ENCODE measurements at regions not wholly inside any gene's neighbourhood (a gene's known extent, or its start where the extent isn't known, plus 50 kb on each side); places are given as distances from the start of the nearest gene placed in this dataset.

DNA sequence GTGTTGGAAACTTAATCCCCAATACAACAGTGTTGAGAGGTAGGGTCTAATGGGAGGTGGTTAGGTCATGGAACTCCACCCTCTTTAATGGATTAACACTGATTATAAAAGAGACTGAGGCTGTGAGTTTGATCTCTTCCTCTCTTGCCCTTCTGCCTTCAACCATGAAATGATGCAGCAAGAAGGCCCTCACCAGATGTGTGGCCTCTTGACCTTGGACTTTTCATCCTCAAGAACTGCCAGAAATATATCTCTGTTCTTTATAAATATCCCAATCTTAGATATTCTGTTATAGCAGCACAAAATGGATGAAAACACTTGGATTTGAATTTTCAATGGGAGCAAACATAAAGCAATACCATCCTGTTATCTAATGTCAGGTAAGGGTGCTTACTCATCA, 67.6 kb downstream of the NMUR2 start:
- no peaks in the 10 kb centered on the region for H3K4me1 ChIP-seq (ENCODE audit: control insufficient read depth, insufficient read depth, low read length)
- no peaks in the 10 kb centered on the region for H3K27me3 Mint-ChIP-seq (ENCODE audit: low read depth in 2 of 2)
- H3K36me3 ChIP-seq (ENCODE audit: control insufficient read depth, insufficient read depth, low read length): no peaks in the 10 kb centered on the region
- no peaks in the 10 kb centered on the region for H3K36me3 Mint-ChIP-seq
- TF ChIP-seq CTCF (IDR thresholded peaks at IDR 0.05): no peak
- H3K9me3 ChIP-seq (ENCODE audit: control insufficient read depth, insufficient read depth, low read length): no peaks in the 10 kb centered on the region
- no peak overlapping the region for H3K27ac ChIP-seq (ENCODE audit: low read length)
- ATAC-seq: no peak
- H3K4me1 Mint-ChIP-seq: no peaks in the 10 kb centered on the region
- H3K27me3 ChIP-seq (ENCODE audit: control insufficient read depth, insufficient read depth, low read length): no peaks in the 10 kb centered on the region
- DNase-seq: no peak
- no peak overlapping the region for H3K4me3 Mint-ChIP-seq
- no peak overlapping the region for H3K4me3 ChIP-seq (ENCODE audit: low read length)
- peaks cover 0 to 2% of the 10 kb centered on the region in 2 donors for H3K9me3 Mint-ChIP-seq
- no peak overlapping the region for H3K27ac Mint-ChIP-seq
- intact Hi-C loops (cut with micrococcal nuclease): no loop called here

DNA sequence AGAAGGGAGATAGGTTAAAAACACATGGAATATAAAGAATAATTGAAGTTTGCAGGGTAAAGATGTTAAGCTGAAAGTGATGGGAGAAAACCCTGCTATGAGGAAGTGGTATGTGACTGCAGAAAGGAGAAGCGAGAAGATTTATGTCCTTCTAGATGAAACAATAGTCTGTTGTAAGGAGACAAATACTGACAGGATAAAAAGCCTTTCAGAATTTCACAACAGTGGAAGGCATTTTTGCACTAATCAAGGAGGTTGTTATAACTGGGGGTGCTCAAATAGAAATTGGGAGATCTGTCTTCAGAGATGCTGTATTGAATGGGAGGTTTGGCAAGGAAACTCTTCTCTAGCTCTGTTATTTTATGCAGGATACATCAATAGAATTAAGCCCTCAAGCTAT, 69.6 kb downstream of the NMUR2 start:
- intact Hi-C loops (cut with micrococcal nuclease): no loop called here
- Histone ChIP-seq H3K4me3 (ENCODE audit: low read length) (no peak overlapping the region), H3K27ac (ENCODE audit: low read length) (no peak overlapping the region), H3K4me1 (ENCODE audit: control insufficient read depth, insufficient read depth, low read length) (no peaks in the 10 kb centered on the region), H3K36me3 (ENCODE audit: control insufficient read depth, insufficient read depth, low read length) (no peaks in the 10 kb centered on the region), H3K27me3 (ENCODE audit: control insufficient read depth, insufficient read depth, low read length) (no peaks in the 10 kb centered on the region), H3K9me3 (ENCODE audit: control insufficient read depth, insufficient read depth, low read length) (no peaks in the 10 kb centered on the region)
- no peaks in the 10 kb centered on the region for H3K27me3 Mint-ChIP-seq (ENCODE audit: low read depth in 2 of 2)
- H3K4me3 Mint-ChIP-seq: no peak overlapping the region
- no peaks in the 10 kb centered on the region for H3K36me3 Mint-ChIP-seq
- peaks cover 0 to 2% of the 10 kb centered on the region in 2 donors for H3K9me3 Mint-ChIP-seq
- no peak overlapping the region for H3K27ac Mint-ChIP-seq
- DNase-seq (no peak), ATAC-seq (no peak)
- H3K4me1 Mint-ChIP-seq: no peaks in the 10 kb centered on the region
- TF ChIP-seq CTCF (IDR thresholded peaks at IDR 0.05): no peak
- WGBS (ENCODE audit: insufficient coverage): 12% methylated on average over 1 of the region's 1 CpG

DNA sequence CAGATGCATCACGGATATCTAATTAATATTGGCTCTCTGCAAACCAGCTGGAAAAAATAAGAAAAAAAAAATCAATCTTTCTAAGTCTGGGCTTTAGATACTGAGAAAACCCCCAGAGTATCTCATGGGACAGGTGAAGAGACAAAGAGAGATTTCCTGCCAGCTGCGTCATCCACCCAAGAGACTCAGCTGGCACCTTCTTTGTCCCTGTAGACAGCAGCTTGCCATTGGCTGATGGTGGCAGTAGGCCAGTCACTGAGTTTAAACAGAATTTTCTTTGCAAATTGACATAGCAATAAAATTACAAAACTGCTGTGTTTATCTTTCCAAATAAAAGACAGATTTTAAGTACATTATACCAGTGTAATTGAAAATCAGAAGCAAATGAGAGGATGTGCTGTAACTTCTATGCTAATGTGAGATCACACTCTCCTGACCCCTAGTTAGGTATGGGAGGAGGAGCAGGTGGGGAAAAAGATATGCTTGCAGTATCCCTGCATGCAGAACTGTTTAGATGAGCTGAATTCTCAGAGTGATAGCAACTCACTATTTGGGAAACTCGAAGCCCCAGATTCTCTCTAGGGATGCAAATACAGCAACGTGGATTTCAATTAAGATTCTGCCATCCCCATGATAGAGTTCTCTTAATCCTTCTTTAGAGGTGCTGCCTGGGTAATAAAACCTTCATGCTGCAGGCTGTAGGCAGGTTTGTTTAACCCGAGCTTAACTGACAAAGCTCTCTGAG, 72.2 kb downstream of the NMUR2 start:
- Mint-ChIP-seq H3K27ac (no peak overlapping the region), H3K9me3 (no peaks in the 10 kb centered on the region), H3K36me3 (no peaks in the 10 kb centered on the region), H3K4me3 (no peak overlapping the region), H3K27me3 (ENCODE audit: low read depth in 2 of 2) (no peaks in the 10 kb centered on the region), H3K4me1 (no peaks in the 10 kb centered on the region)
- Histone ChIP-seq H3K36me3 (ENCODE audit: control insufficient read depth, insufficient read depth, low read length) (no peaks in the 10 kb centered on the region), H3K4me3 (ENCODE audit: low read length) (no peak overlapping the region), H3K27ac (ENCODE audit: low read length) (no peak overlapping the region), H3K4me1 (ENCODE audit: control insufficient read depth, insufficient read depth, low read length) (no peaks in the 10 kb centered on the region), H3K9me3 (ENCODE audit: control insufficient read depth, insufficient read depth, low read length) (no peaks in the 10 kb centered on the region), H3K27me3 (ENCODE audit: control insufficient read depth, insufficient read depth, low read length) (no peaks in the 10 kb centered on the region)
- 60% methylated on average over 5 of the region's 5 CpGs for WGBS (ENCODE audit: insufficient coverage)
- DNase-seq: no peak
- no peak for TF ChIP-seq CTCF (IDR thresholded peaks at IDR 0.05)
- ATAC-seq: no peak
- intact Hi-C loops (cut with micrococcal nuclease): no loop called here

GRCh38 chr5:152331718-152332117, 73.4 kb downstream of the NMUR2 start:
- Histone ChIP-seq H3K27me3 (ENCODE audit: control insufficient read depth, insufficient read depth, low read length) (no peaks in the 10 kb centered on the region), H3K9me3 (ENCODE audit: control insufficient read depth, insufficient read depth, low read length) (no peaks in the 10 kb centered on the region), H3K27ac (ENCODE audit: low read length) (no peak overlapping the region), H3K4me1 (ENCODE audit: control insufficient read depth, insufficient read depth, low read length) (no peaks in the 10 kb centered on the region), H3K4me3 (ENCODE audit: low read length) (no peak overlapping the region), H3K36me3 (ENCODE audit: control insufficient read depth, insufficient read depth, low read length) (no peaks in the 10 kb centered on the region)
- no peaks in the 10 kb centered on the region for H3K27me3 Mint-ChIP-seq (ENCODE audit: low read depth in 2 of 2)
- WGBS (ENCODE audit: insufficient coverage): 65% methylated on average over 2 of the region's 2 CpGs
- no peaks in the 10 kb centered on the region for H3K9me3 Mint-ChIP-seq
- DNase-seq (no peak), ATAC-seq (no peak)
- no peak overlapping the region for H3K4me3 Mint-ChIP-seq
- intact Hi-C loops (cut with micrococcal nuclease): no loop called here
- no peaks in the 10 kb centered on the region for H3K36me3 Mint-ChIP-seq
- H3K4me1 Mint-ChIP-seq: no peaks in the 10 kb centered on the region
- no peak overlapping the region for H3K27ac Mint-ChIP-seq
- TF ChIP-seq CTCF (IDR thresholded peaks at IDR 0.05): no peak

Data from natural killer cell (primary cell).